Transverse colon (tissue), 4 donors: ENCODE measurements at regions not wholly inside any gene's neighbourhood (a gene's known extent, or its start where the extent isn't known, plus 50 kb on each side); places are given as distances from the start of the nearest gene placed in this dataset.

ENCODE experiments used
- DNase-seq: peaks from one replicate; pipeline ENCODE4 v3.0.0-alpha.2; 2019
- H3K27ac ChIP-seq, 4 donors: fragments of 200-600 bp; sonication (generic); 2 replicates each; pipeline ENCODE4 v1.5.1; 2016 to 2018; ENCODE audit warnings: inconsistent platforms in 4 of 4
- H3K27me3 ChIP-seq: fragments of 200-600 bp; sonication (generic); 2 replicates; pipeline ENCODE4 v1.5.1; 2017; ENCODE audit warnings: inconsistent platforms
- H3K36me3 ChIP-seq, 4 donors: fragments of 200-600 bp; sonication (generic); 2 replicates each; pipeline ENCODE4 v1.5.1; 2017 to 2019; ENCODE audit warnings: inconsistent platforms in 4 of 4
- H3K4me1 ChIP-seq, 4 donors: fragments of 200-600 bp; sonication (generic); 2 replicates each; pipeline ENCODE4 v1.5.1; 2017 to 2020; ENCODE audit warnings: inconsistent platforms in 4 of 4
- H3K4me3 ChIP-seq, 4 donors: fragments of 200-600 bp; sonication (generic); 1 replicate in 1 of 4; 2 replicates in 3 of 4; pipeline versions ENCODE4 v1.5.1 to v1.6.1; 2017 to 2019; ENCODE audit warnings: inconsistent platforms in 4 of 4
- H3K9me3 ChIP-seq, 2 donors: fragments of 200-600 bp; sonication (generic); 2 replicates each; pipeline ENCODE4 v1.5.1; 2017 to 2019; ENCODE audit warnings: inconsistent platforms in 2 of 2
- EP300 ChIP-seq: sonication (generic); formaldehyde crosslinking; IDR thresholded peaks from one replicate; pipeline ENCODE4 v1.6.1; 2017; ENCODE audit warnings: antibody characterized with exemption, low read depth
- POLR2A ChIP-seq: fragments of 450-650 bp; IDR thresholded peaks from one replicate; pipeline ENCODE4 v1.6.1; 2016; ENCODE audit warnings: antibody characterized with exemption, mild to moderate bottlenecking, moderate library complexity
- POLR2AphosphoS5 ChIP-seq, 3 donors: sonication (generic); formaldehyde crosslinking; IDR thresholded peaks; one replicate each; pipeline ENCODE4 v1.6.1; 2016; ENCODE audit warnings: antibody characterized with exemption in 3 of 3
- WGBS, 2 donors: methylation state at CpG; one replicate each; pipeline ENCODE4 v1.1.5; 2018; ENCODE audit warnings: low coverage in 1 of 2; 5-methylcytosine and 5-hydroxymethylcytosine counted together
- in situ Hi-C, 4 donors: fragments of 200-750 bp; cut with MboI; loops; one replicate each; pipeline versions ENCODE4 v1.15.0 to v1.15.1; 2017; ENCODE audit warnings: low sequenced_read_pairs in 3 of 4, low pct_ligation_motif_present in 1 of 4, low pct_unique_long_range_greater_than_20kb in 1 of 4
- intact Hi-C: fragments of 100-400 bp; cut with DNase I; formaldehyde crosslinking; loops from one replicate; pipeline ENCODE4 v1.15.1; 2023; ENCODE audit warnings: low total_unique reads
- TF ChIP-seq, protein P1 (sequence below), 5 experiments: fragments of 200-600 bp in 3 of 5; fragments of 450-650 bp in 2 of 5; sonication (generic) in 3 of 5; IDR thresholded peaks; 1 replicate in 2 of 5; 2 replicates in 3 of 5; pipeline ENCODE4 v1.5.1; 2016 to 2017; ENCODE audit warnings: antibody characterized with exemption in 5 of 5, inconsistent platforms in 3 of 5, mild to moderate bottlenecking in 2 of 5, moderate library complexity in 1 of 5

DNA sequence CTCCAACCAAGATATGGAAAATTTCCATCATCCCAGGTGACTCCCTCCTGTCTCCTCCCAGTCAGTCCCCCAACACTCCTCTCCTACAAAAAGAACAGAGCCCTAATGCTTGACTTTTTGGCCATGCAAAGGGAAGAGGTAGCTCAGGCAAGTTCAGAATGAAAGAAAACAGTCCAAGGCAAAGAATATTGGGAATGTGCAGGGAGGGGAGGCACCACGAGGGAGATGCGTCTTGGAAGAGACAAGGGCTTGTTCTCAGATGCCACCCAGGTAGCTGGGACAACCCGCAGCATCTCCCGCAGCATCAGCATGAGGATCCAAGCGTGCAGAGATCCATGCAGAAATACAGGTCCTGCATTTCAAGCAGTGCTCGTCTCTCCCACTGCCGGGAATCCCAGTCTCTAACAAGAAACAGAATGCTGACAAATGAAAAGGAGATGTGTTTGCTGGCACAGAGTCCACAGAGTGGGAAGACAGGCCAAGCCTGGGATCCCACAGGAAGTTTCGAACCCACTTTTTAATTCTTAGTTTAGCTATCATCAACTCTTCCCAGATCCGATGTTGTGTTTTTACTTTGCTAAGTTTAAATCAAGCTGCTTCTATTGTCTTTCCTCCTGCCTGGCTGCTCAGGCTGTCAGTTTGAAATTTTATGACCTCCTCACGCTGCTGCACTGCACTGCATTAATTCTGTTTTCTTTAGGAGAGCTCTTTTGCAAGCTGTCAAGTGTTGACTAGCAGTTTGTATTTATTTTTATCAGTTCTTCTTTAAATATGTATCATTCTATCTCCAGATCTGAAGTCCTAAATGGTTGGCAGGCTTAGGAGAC is 86.8 kb upstream of the OSMR start:
- Histone ChIP-seq H3K36me3 (no peaks in the 10 kb centered on the region), H3K27ac (no peak overlapping the region), H3K4me3 (no peak overlapping the region), H3K27me3 (no peaks in the 10 kb centered on the region), H3K4me1 (peaks cover 0 to 6% (median 0%) of the 10 kb centered on the region in 4 donors), H3K9me3 (no peaks in the 10 kb centered on the region)
- TF ChIP-seq EP300: no peak
- no peak for TF ChIP-seq POLR2AphosphoS5 (IDR thresholded peaks at IDR 0.05)
- TF ChIP-seq, protein P1, sequence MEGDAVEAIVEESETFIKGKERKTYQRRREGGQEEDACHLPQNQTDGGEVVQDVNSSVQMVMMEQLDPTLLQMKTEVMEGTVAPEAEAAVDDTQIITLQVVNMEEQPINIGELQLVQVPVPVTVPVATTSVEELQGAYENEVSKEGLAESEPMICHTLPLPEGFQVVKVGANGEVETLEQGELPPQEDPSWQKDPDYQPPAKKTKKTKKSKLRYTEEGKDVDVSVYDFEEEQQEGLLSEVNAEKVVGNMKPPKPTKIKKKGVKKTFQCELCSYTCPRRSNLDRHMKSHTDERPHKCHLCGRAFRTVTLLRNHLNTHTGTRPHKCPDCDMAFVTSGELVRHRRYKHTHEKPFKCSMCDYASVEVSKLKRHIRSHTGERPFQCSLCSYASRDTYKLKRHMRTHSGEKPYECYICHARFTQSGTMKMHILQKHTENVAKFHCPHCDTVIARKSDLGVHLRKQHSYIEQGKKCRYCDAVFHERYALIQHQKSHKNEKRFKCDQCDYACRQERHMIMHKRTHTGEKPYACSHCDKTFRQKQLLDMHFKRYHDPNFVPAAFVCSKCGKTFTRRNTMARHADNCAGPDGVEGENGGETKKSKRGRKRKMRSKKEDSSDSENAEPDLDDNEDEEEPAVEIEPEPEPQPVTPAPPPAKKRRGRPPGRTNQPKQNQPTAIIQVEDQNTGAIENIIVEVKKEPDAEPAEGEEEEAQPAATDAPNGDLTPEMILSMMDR (IDR thresholded peaks at IDR 0.05): no peak
- no peak for TF ChIP-seq POLR2A
- WGBS, 2 donors: 21 to 29% methylated on average over 6 to 10 of the region's 10 CpGs
- intact Hi-C loops (no loop called here), in situ Hi-C loops (no loop called here)
- DNase-seq: no peak

DNA sequence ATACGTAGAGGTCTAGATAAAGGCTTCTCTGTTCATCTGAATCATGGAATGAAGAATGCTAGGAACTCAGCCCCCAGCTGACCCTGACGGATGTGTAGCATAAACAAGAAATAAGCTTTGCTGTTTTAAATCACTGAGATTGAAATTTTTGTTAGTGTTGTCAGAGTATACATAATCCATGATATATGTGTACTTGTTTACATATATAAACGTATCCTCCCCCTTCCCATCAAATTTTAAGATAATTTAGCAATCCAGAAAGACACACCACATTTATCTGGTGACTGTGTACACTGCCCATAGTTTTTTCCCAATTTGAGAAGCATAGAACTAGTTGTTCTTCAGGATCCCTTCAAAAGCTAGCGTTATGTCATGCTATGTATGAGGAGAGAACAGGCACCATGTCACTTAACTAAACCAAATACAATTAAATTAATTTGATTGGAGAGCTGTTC is 80.8 kb upstream of the OSMR start:
- WGBS, 2 donors: 48 to 60% methylated on average over 4 of the region's 4 CpGs

DNA sequence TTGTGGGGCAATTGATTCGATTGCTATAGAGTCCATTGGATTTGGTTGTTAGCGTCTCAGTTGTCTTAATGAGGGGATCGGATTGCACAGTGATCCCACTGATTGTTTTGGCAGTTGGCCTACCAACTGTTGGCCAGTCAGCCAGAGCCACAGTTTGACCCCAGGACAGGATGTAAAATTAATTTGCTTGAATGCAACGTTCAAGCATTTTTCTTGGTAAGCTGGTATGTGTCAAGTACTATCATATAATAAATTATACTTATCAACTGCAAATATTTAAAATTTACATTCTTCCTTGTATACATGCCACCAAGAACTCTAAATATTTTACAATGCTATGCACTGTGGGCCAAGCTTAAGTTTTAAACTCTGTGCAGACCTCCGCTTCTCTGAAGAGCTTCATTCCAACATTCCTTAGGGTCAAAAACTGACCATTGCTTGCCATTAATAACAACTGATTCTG is 80.4 kb upstream of the OSMR start:
- DNase-seq: no peak
- in situ Hi-C loops: no loop called here
- Histone ChIP-seq H3K27me3 (no peaks in the 10 kb centered on the region), H3K27ac (no peak overlapping the region), H3K4me1 (no peaks in the 10 kb centered on the region), H3K4me3 (no peak overlapping the region), H3K9me3 (no peaks in the 10 kb centered on the region), H3K36me3 (no peaks in the 10 kb centered on the region)
- no peak for TF ChIP-seq POLR2AphosphoS5 (IDR thresholded peaks at IDR 0.05)
- TF ChIP-seq, protein P1 (IDR thresholded peaks at IDR 0.05): no peak
- TF ChIP-seq POLR2A: no peak
- TF ChIP-seq EP300: no peak
- WGBS, 2 donors: 67 to 68% methylated on average over 1 to 5 of the region's 5 CpGs
- intact Hi-C loops: no loop called here

More for the DNA sequence above, 80.8 kb upstream of the OSMR start:
- in situ Hi-C loops (no loop called here), intact Hi-C loops (no loop called here)
- no peak overlapping the region for H3K27ac ChIP-seq
- no peak overlapping the region for H3K4me3 ChIP-seq
- H3K27me3 ChIP-seq: no peaks in the 10 kb centered on the region
- TF ChIP-seq POLR2A: no peak
- no peak for TF ChIP-seq POLR2AphosphoS5 (IDR thresholded peaks at IDR 0.05)
- TF ChIP-seq, protein P1 (IDR thresholded peaks at IDR 0.05): no peak
- TF ChIP-seq EP300: no peak
- no peaks in the 10 kb centered on the region for H3K4me1 ChIP-seq
- H3K36me3 ChIP-seq: no peaks in the 10 kb centered on the region
- no peaks in the 10 kb centered on the region for H3K9me3 ChIP-seq
- no peak for DNase-seq

DNA sequence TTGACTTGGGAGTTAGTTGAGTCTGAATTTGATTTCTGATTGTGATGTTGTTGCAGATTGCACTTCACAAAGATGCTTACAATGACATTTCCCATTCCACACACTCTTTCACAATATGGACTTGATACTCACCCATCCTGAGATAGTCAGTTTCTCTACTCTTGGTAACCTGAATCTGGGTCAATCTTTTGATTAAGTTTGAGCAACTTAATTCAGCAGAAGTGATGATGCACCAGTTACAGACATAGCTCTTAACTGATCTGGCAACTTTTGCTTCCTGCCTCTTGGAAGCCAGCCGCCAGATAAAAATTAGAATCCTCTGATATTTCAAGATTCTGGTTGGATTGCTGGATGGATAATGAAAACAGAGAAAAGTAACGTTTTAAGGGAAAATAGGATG is 79.7 kb upstream of the OSMR start:
- DNase-seq: no peak
- WGBS, 2 donors: 78 to 92% methylated on average over 2 of the region's 2 CpGs
- Histone ChIP-seq H3K9me3 (no peaks in the 10 kb centered on the region), H3K4me3 (no peak overlapping the region), H3K27ac (no peak overlapping the region), H3K27me3 (no peaks in the 10 kb centered on the region), H3K4me1 (no peaks in the 10 kb centered on the region), H3K36me3 (no peaks in the 10 kb centered on the region)
- TF ChIP-seq EP300: no peak
- TF ChIP-seq, protein P1 (IDR thresholded peaks at IDR 0.05): no peak
- no peak for TF ChIP-seq POLR2AphosphoS5 (IDR thresholded peaks at IDR 0.05)
- no peak for TF ChIP-seq POLR2A
- in situ Hi-C loops: no loop called here
- intact Hi-C loops: no loop called here
